Pancreas (tissue), 10 donors: ENCODE measurements at regions not wholly inside any gene's neighbourhood (a gene's known extent, or its start where the extent isn't known, plus 50 kb on each side); places are given as distances from the start of the nearest gene placed in this dataset.

Experiments
- ATAC-seq, 4 donors: fragments of 200-7000 bp; cut with Tn5 transposase; one replicate each; pipeline versions ENCODE4 v1.8.0 to v1.9.1; 2020; ENCODE audit warnings: mild to moderate bottlenecking in 4 of 4, moderate library complexity in 4 of 4
- DNase-seq, 6 donors: peaks; one replicate each; pipeline ENCODE4 v3.0.0-alpha.2; 2020
- FAIRE-seq: peaks from 2 replicates; lab custom pipeline; 2012; peaks lifted over from hg19 to GRCh38; lab: Jason Lieb, UNC
- H3K27ac ChIP-seq, 4 donors: fragments of 200-600 bp; sonication (generic); 1 replicate in 3 of 4; 2 replicates in 1 of 4; pipeline versions ENCODE4 v1.5.0 to v1.8.0; 2020
- H3K27me3 ChIP-seq, 4 donors: fragments of 200-600 bp; one replicate each; pipeline ENCODE4 v1.8.0; 2021
- H3K36me3 ChIP-seq, 3 donors: fragments of 200-600 bp; sonication (generic) in 1 of 3; one replicate each; pipeline versions ENCODE4 v1.5.0 to v1.8.0; 2020 to 2021
- H3K4me1 ChIP-seq, 3 donors: fragments of 200-600 bp; one replicate each; pipeline ENCODE4 v1.8.0; 2021
- H3K4me3 ChIP-seq, 4 donors: fragments of 200-600 bp; sonication (generic) in 2 of 4; one replicate each; pipeline versions ENCODE4 v1.5.0 to v1.8.0; 2020 to 2021
- H3K9me3 ChIP-seq, 4 donors: fragments of 200-600 bp; one replicate each; pipeline ENCODE4 v1.8.0; 2021
- CTCF ChIP-seq, 4 donors: fragments of 200-600 bp; sonication (generic) in 3 of 4; IDR thresholded peaks; one replicate each; pipeline versions ENCODE4 v1.5.0 to v1.8.0; 2021; ENCODE audit warnings: antibody characterized with exemption in 4 of 4
- WGBS, 2 donors: extraction: QIAGEN DNeasy Blood & Tissue Kit; methylation state at CpG; one replicate each; pipeline ENCODE4 v1.1.7; 2013; 5-methylcytosine and 5-hydroxymethylcytosine counted together
- intact Hi-C, 3 donors: fragments of 100-400 bp; cut with DNase I; formaldehyde crosslinking; loops; one replicate each; pipeline versions ENCODE4 v1.11.1 to v1.14.2; 2022
- donor health status: healthy with polysubstance abuse.
- donor health status: DM: no; HTN: no; CAD: no; lungs with moderate emphysema.
- donor health status: DM: no; HTN: no; CAD: no.
- donor health status: control.
- donor health status: control.
- donor health status: Bipolar disorder and iron deficiency.
- donor health status: DM: yes; HTN: yes; CAD: no.
- donor health status: DM: no; HTN: no; CAD: no.
- donor health status: DM: no; HTN: no; CAD: no.
- donor health status: DM: yes; HTN: yes; CAD: no.

DNA sequence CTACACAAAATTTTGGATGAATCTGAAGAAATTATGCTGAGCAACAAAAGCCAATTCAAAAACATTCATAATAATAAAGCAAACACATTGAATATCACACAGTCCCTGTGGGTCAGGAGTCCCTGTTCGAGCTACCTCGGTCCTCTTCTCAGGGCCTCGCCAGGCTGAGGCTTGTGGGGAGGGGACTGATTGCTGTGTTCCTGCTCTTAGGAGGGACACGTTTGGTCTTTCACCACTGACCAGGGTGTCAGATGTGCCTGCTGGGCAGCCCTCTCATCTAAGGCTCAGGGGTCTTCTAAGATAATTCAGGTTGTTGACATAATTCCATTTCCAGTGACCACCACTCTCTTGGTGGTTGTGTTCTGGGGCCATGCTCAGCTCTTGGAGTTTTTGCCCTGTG lies 233.8 kb upstream of the PPP2R2D start:
- FAIRE-seq (no peak), DNase-seq (no peak), ATAC-seq (no peak)
- Histone ChIP-seq H3K27me3 (no peaks in the 10 kb centered on the region), H3K9me3 (no peaks in the 10 kb centered on the region), H3K4me3 (no peak overlapping the region), H3K4me1 (no peaks in the 10 kb centered on the region), H3K27ac (no peak overlapping the region), H3K36me3 (no peaks in the 10 kb centered on the region)
- no peak for TF ChIP-seq CTCF (IDR thresholded peaks at IDR 0.05)
- 70 to 79% methylated on average over 4 of the region's 4 CpGs for WGBS, 2 donors
- intact Hi-C loops = no loop called here

DNA sequence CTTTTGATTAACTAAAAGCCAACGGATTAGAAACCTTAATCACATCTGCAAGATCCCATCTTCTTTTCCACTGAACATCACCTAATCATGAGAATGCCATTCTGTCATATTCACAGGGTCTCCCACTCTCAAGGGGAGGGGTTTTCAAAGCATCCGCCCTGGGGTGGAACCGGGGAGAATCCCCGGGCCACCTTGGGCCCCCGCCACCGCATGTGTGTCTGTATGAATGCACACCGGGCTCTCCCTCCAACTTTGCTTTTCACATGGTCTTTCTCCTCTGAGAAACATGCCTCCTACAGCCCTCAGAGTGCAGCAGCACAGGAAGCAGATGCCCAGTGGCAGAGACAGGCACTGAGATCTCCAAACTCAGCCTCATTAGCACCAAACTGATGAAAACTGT lies 233.2 kb upstream of the PPP2R2D start:
- no peak overlapping the region for H3K4me3 ChIP-seq
- H3K27me3 ChIP-seq = no peaks in the 10 kb centered on the region
- no peaks in the 10 kb centered on the region for H3K36me3 ChIP-seq
- H3K27ac ChIP-seq = no peak overlapping the region
- intact Hi-C loops = no loop called here
- 79% methylated on average over 7 of the region's 7 CpGs for WGBS, 2 donors
- DNase-seq (no peak), FAIRE-seq (no peak), ATAC-seq (no peak)
- TF ChIP-seq CTCF (IDR thresholded peaks at IDR 0.05) = no peak
- H3K4me1 ChIP-seq = no peaks in the 10 kb centered on the region
- no peaks in the 10 kb centered on the region for H3K9me3 ChIP-seq

- no peak for FAIRE-seq
- TF ChIP-seq CTCF (IDR thresholded peaks at IDR 0.05) = no peak
- Histone ChIP-seq H3K4me3 (no peak overlapping the region), H3K36me3 (no peaks in the 10 kb centered on the region), H3K4me1 (no peaks in the 10 kb centered on the region), H3K9me3 (no peaks in the 10 kb centered on the region), H3K27ac (no peak overlapping the region), H3K27me3 (no peaks in the 10 kb centered on the region)
- ATAC-seq = no peak
- 32 to 46% methylated on average over 7 of the region's 7 CpGs for WGBS, 2 donors
- intact Hi-C loops = no loop called here
- DNase-seq = no peak
Measured at GRCh38 chr10:131668903-131669302, 231.9 kb upstream of the PPP2R2D start.

DNA sequence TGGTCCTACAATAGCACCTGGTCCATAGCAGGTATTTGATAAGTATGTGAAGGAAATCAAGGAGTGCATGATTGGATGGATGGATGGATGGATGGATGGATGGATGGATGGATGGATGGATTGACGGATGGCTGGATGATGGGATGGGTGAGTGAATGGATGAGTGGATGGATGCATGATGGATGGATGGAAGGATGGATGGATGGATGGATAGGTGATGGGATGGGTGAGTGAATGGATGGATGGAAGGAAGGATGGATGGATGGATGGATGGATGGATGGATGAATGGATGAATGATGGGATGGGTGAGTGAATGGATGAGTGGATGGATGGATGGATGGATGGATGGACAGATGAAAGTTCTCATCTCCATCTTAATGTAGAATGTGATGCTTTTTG lies 231.0 kb upstream of the PPP2R2D start:
- no peak overlapping the region for H3K27ac ChIP-seq
- ATAC-seq = no peak
- no peaks in the 10 kb centered on the region for H3K4me1 ChIP-seq
- TF ChIP-seq CTCF (IDR thresholded peaks at IDR 0.05) = no peak
- no peak for DNase-seq
- FAIRE-seq = no peak
- H3K27me3 ChIP-seq = no peaks in the 10 kb centered on the region
- intact Hi-C loops = no loop called here
- no peak overlapping the region for H3K4me3 ChIP-seq
- 70 to 72% methylated on average over 1 of the region's 1 CpG for WGBS, 2 donors
- no peaks in the 10 kb centered on the region for H3K36me3 ChIP-seq
- H3K9me3 ChIP-seq = no peaks in the 10 kb centered on the region

DNA sequence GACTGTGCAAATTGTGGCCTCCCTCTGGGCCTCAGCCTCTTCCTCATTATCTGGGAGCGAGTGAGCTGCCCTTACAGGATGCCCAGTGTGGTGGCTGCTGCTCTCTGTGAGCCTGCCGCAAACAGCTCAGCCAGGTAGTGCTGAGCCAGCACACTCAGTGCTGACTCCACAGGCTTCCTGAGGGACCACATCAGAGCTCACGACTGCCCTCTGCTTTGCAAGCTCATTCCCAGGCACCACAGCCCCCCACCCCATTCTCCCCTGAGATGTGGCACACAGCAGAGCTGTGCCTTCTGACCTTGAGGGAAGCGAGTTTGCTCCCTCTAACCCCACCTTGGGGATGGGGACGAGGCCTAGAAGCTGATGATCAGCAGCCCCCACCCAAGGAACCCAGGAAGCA lies 230.5 kb upstream of the PPP2R2D start:
- TF ChIP-seq CTCF (IDR thresholded peaks at IDR 0.05) = no peak
- Histone ChIP-seq H3K27ac (no peak overlapping the region), H3K4me1 (no peaks in the 10 kb centered on the region), H3K36me3 (no peaks in the 10 kb centered on the region), H3K9me3 (no peaks in the 10 kb centered on the region), H3K4me3 (no peak overlapping the region), H3K27me3 (no peaks in the 10 kb centered on the region)
- 47 to 66% methylated on average over 5 of the region's 5 CpGs for WGBS, 2 donors
- FAIRE-seq (no peak), DNase-seq (no peak), ATAC-seq (peak in 1 of 4 donors; percentile 27)
- intact Hi-C loops = no loop called here
